ENCODE measurements at regions not wholly inside any gene's neighbourhood (a gene's known extent, or its start where the extent isn't known, plus 50 kb on each side); places are given as distances from the start of the nearest gene placed in this dataset.
A peak's percentile ranks its signal among the peaks of the same experiment; 100 is the strongest.

DNA sequence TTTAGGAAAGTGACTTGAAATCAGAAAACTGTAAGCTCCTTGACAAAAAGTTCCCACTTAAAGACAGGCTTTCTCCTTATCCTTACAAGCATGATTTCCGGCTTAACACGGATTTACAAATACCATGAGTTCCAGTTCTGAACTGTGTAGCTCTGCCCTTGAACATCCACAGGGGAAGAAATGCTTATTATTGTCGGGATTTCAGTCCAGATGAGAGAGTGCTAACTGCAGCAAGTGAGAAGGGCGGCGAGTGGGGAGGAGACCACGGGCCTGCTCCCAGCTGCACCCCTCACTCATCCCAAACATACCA is 73.1 kb downstream of the LRRC30 start:
- CTCF ChIA-PET: interaction anchor here (0.6 kb wide), 1 partner anchor 781 kb away, joined by 3 read pairs; no protein-coding TSS in a partner anchor

DNA sequence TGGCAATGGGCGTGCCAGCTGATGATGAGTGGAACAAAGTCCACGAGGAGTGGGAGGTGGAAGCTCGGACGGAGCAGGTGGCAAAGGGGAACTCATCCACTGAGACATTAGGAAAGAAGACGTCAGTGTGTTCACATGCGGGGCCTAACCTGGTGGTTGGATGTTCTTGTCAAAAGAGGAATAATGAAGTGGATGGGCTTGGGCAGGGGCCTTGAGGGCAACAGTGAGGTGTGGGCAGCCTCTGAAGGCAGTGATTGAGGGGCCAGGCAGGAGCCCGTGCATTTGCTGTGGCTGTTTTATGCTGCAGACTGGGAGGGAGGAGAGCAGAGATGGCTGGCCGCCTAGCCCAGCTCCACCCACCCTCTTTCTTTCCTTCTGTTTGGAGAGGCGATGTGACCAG is 74.5 kb downstream of the LRRC30 start:
- CTCF ChIA-PET: interaction anchor here (0.6 kb wide), 1 partner anchor 54 kb away, joined by 3 read pairs; no protein-coding TSS in a partner anchor
- POLR2A ChIA-PET (ENCODE audit: low non-redundant PET): no interaction called here

More for the DNA sequence above, 73.1 kb downstream of the LRRC30 start:
- POLR2A ChIA-PET (ENCODE audit: low non-redundant PET): no interaction called here
- TF ChIP-seq, protein P1, sequence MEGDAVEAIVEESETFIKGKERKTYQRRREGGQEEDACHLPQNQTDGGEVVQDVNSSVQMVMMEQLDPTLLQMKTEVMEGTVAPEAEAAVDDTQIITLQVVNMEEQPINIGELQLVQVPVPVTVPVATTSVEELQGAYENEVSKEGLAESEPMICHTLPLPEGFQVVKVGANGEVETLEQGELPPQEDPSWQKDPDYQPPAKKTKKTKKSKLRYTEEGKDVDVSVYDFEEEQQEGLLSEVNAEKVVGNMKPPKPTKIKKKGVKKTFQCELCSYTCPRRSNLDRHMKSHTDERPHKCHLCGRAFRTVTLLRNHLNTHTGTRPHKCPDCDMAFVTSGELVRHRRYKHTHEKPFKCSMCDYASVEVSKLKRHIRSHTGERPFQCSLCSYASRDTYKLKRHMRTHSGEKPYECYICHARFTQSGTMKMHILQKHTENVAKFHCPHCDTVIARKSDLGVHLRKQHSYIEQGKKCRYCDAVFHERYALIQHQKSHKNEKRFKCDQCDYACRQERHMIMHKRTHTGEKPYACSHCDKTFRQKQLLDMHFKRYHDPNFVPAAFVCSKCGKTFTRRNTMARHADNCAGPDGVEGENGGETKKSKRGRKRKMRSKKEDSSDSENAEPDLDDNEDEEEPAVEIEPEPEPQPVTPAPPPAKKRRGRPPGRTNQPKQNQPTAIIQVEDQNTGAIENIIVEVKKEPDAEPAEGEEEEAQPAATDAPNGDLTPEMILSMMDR (conservative IDR thresholded peaks at IDR 0.05; ENCODE audit: low read depth): no peak
- no peak overlapping the region for H3K27ac ChIP-seq
- no peak for DNase-seq (ENCODE audit: low spot score)

DNA sequence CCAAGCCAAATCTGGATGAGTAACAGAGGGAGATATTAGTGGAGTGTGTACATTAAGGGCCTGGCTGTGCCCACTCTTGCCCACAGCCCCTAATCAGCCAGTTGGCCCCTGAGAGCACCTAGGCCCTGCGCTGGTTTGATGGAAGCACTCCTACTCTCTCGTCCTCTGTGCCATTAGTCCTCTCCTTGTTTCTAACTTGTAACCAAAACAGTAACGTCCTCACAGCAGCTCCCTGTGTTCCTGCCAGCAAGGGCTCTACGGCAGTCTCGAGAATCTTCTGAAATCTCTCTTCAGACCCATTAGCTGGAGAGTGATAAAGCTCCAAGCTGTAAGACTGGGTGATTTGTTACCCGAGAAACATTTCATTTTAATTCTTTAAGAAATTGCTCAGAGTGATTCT is 76.1 kb downstream of the LRRC30 start:
- ChIA-PET POLR2A (ENCODE audit: low non-redundant PET) (no interaction called here), CTCF (interaction anchor here (0.7 kb wide), 1 partner anchor 35 kb away, joined by 3 read pairs; no protein-coding TSS in a partner anchor)
- TF ChIP-seq, protein P1 (conservative IDR thresholded peaks at IDR 0.05; ENCODE audit: low read depth): no peak
- DNase-seq (ENCODE audit: low spot score): no peak
- H3K27ac ChIP-seq: no peak overlapping the region

More for the DNA sequence above, 74.5 kb downstream of the LRRC30 start:
- TF ChIP-seq, protein P1 (conservative IDR thresholded peaks at IDR 0.05; ENCODE audit: low read depth): no peak
- no peak overlapping the region for H3K27ac ChIP-seq
- DNase-seq (ENCODE audit: low spot score): no peak

DNA sequence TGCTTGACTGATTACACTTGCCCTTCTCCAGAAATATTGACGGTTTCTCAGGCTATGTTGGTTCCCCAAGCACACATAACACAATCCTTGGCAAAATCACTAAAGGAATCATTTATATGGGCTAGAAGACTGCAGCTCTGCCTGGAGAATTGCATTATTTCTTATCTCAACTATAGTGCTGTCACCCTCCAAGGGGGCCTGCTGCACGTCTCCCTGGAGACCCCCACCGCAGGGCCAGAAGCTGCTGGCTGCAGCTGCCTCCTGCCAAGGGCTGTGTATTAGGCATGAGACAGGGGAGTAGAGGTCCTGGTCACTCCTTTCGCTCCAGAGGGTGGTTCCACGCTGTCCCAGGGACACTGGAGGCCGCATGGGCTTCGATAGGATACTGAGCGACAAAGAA is 76.6 kb downstream of the LRRC30 start:
- H3K27ac ChIP-seq: no peak overlapping the region
- DNase-seq (ENCODE audit: low spot score): no peak
- TF ChIP-seq, protein P1 (conservative IDR thresholded peaks at IDR 0.05; ENCODE audit: low read depth): no peak
- ChIA-PET POLR2A (ENCODE audit: low non-redundant PET) (no interaction called here), CTCF (interaction anchor here (0.7 kb wide), 1 partner anchor 36 kb away, joined by 3 read pairs; no protein-coding TSS in a partner anchor)

DNA sequence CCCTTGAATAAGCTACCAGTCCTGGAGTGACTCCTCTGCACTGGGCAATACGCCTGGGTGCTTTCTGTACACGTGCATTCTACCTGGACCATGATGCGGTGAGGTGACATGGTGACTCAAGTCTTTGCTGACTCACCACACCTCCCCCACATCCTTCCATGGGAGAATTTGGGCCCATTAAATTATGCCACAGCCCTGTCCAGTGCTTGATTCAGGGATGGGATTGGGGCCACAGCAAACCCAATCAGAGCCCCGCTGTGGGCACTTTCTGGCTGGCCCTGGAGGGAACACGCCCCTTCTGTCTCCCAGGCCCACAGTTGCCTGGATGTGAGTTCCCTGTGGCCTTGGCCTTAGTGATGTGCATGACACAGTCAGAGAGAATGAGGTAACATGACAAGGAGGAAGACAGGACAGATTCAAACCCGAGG is 86.9 kb downstream of the LRRC30 start:
- no peak overlapping the region for H3K27ac ChIP-seq
- TF ChIP-seq, protein P1 (conservative IDR thresholded peaks at IDR 0.05; ENCODE audit: low read depth): no peak
- DNase-seq (ENCODE audit: low spot score): peak; percentile 69
- ChIA-PET POLR2A (ENCODE audit: low non-redundant PET) (no interaction called here), CTCF (no interaction called here)

DNA sequence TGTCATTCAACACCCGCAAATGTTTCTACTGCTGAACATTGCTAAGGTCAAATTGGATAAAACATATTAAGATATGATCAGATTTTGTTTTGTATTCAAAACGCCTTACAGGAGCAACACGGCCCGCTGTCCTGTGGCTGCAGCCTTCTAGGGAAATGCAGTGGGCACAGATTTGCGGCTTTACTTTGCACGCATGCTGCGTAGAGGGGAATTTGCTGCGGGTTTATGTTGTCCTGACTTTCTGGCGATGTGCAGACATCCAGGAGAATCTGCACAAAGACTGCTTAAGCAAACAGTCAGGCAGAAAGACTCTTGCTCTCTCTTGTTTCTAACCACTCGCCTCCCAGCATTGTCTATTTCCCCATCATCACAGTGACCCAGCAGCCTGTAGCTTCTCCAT is 88.3 kb downstream of the LRRC30 start:
- POLR2A ChIA-PET (ENCODE audit: low non-redundant PET): no interaction called here
- DNase-seq (ENCODE audit: low spot score): no peak
- H3K27ac ChIP-seq: no peak overlapping the region
- TF ChIP-seq, protein P1 (conservative IDR thresholded peaks at IDR 0.05; ENCODE audit: low read depth): no peak
- CTCF ChIA-PET: interaction anchor here (0.5 kb wide), 1 partner anchor 37 kb away, joined by 4 read pairs; no protein-coding TSS in a partner anchor

DNA sequence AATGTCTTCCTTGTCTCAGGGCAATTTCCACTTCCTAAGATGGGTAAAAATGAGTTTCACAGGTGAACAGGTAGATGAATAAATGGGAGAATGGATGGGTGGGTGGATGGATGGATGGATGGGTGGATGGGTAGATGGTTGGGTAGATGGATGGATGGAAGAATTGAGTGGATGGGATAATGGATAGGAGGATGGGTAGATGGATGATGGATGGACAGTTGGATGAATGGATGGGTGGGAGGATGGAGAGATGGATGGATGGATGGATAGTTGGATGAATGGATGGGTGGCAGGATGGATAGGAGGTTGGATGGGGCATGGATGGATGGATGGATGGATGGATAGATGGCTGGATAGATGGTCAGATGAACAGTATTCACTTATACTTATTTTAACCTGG is 90.9 kb downstream of the LRRC30 start:
- ChIA-PET CTCF (no interaction called here), POLR2A (ENCODE audit: low non-redundant PET) (no interaction called here)
- no peak for DNase-seq (ENCODE audit: low spot score)
- TF ChIP-seq, protein P1 (conservative IDR thresholded peaks at IDR 0.05; ENCODE audit: low read depth): no peak
- H3K27ac ChIP-seq: no peak overlapping the region
